Endodermal cell (in vitro differentiated cells): ENCODE measurements at regions not wholly inside any gene's neighbourhood (a gene's known extent, or its start where the extent isn't known, plus 50 kb on each side); places are given as distances from the start of the nearest gene placed in this dataset.
A peak's percentile ranks its signal among the peaks of the same experiment; 100 is the strongest.

ENCODE experiments used
- DNase-seq: peaks from one replicate; pipeline ENCODE4 v3.0.0-alpha.2; 2017
- H3K27ac ChIP-seq: 2 replicates; pipeline ENCODE4 v1.5.1; 2013; ENCODE audit warnings: mild to moderate bottlenecking, low read depth, low read length, moderate library complexity
- H3K27me3 ChIP-seq: 2 replicates; pipeline ENCODE4 v1.6.1; 2013; ENCODE audit warnings: mild to moderate bottlenecking, low read length, moderate library complexity; ENCODE audit not compliant: insufficient read depth, control insufficient read depth, poor library complexity, severe bottlenecking
- H3K36me3 ChIP-seq: 2 replicates; pipeline ENCODE4 v1.7.0; 2013; ENCODE audit warnings: mild to moderate bottlenecking, low read length, moderate library complexity; ENCODE audit not compliant: control insufficient read depth, insufficient read depth
- H3K4me1 ChIP-seq: one replicate; pipeline ENCODE4 v1.7.0; 2013; ENCODE audit warnings: low read length; ENCODE audit not compliant: control insufficient read depth, insufficient read depth
- H3K4me3 ChIP-seq: 2 replicates; pipeline ENCODE4 v1.5.1; 2013; ENCODE audit warnings: mild to moderate bottlenecking, low read length, moderate library complexity
- H3K9ac ChIP-seq: 2 replicates; pipeline ENCODE4 v1.6.1; 2013; ENCODE audit warnings: mild to moderate bottlenecking, low read length, moderate library complexity; ENCODE audit not compliant: poor library complexity, severe bottlenecking; ENCODE audit errors: extremely low read depth
- H3K9me3 ChIP-seq: 2 replicates; pipeline ENCODE4 v1.6.1; 2013; ENCODE audit warnings: mild to moderate bottlenecking, low read length, moderate library complexity; ENCODE audit not compliant: control insufficient read depth
- H3K27ac Mint-ChIP-seq: 2 replicates; pipeline ENCODE4 v1.8.0; 2020; ENCODE audit warnings: mixed read lengths
- H3K27me3 Mint-ChIP-seq: 2 replicates; pipeline ENCODE4 v1.8.0; 2021; ENCODE audit warnings: mild to moderate bottlenecking, mixed read lengths; ENCODE audit not compliant: insufficient read depth
- H3K36me3 Mint-ChIP-seq: 2 replicates; pipeline ENCODE4 v1.8.0; 2020; ENCODE audit warnings: low read depth, mixed read lengths
- H3K4me1 Mint-ChIP-seq: 2 replicates; pipeline ENCODE4 v1.8.0; 2020; ENCODE audit warnings: mixed read lengths
- H3K4me3 Mint-ChIP-seq: 2 replicates; pipeline ENCODE4 v1.8.0; 2020; ENCODE audit warnings: mild to moderate bottlenecking, moderate library complexity, mixed read lengths
- H3K9me3 Mint-ChIP-seq: 2 replicates; pipeline ENCODE4 v1.8.0; 2020; ENCODE audit warnings: mild to moderate bottlenecking, mixed read lengths
- WGBS, 2 experiments: methylation state at CpG; one replicate each; pipeline versions ENCODE4 v1.1.5 to v1.1.7; 2013; ENCODE audit warnings: missing lambda C conversion rate in 2 of 2, mixed read lengths in 1 of 2; ENCODE audit not compliant: insufficient coverage in 1 of 2, insufficient read length in 1 of 2; 5-methylcytosine and 5-hydroxymethylcytosine counted together
- TF ChIP-seq, protein P1 (sequence below): fragments of 200-600 bp; sonication (generic); conservative IDR thresholded peaks from 2 replicates; pipeline ENCODE4 v1.5.0; 2021; ENCODE audit warnings: antibody characterized with exemption, mild to moderate bottlenecking

DNA sequence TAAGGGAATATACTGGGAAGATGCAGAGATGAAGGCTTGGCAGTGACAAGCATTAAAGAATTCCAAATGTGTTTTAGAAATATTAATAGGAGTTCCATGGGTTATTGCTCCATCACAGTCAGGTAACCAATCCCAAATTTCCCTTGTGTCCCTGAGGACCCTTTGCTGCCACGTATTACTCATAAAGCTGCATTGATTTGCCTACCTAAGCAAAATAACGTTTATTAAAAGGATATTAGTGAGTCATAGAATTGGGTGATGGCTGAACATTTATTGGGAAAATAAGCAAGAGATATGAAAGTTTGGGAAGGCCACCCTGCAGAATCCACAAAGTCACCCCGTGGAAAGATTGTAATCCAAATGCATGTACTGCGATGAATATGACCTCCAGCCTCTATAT is 782.1 kb downstream of the RAPGEF2 start:
- no peaks in the 10 kb centered on the region for H3K36me3 ChIP-seq
- no peak overlapping the region for H3K27ac Mint-ChIP-seq
- H3K9me3 Mint-ChIP-seq: no peaks in the 10 kb centered on the region
- no peaks in the 10 kb centered on the region for H3K36me3 Mint-ChIP-seq
- 72 to 100% methylated on average over 1 to 4 of the region's 4 CpGs for WGBS, 2 experiments
- no peak overlapping the region for H3K9ac ChIP-seq
- H3K4me3 ChIP-seq: no peak overlapping the region
- H3K27me3 Mint-ChIP-seq: no peaks in the 10 kb centered on the region
- H3K4me1 ChIP-seq: no peaks in the 10 kb centered on the region
- TF ChIP-seq, protein P1, sequence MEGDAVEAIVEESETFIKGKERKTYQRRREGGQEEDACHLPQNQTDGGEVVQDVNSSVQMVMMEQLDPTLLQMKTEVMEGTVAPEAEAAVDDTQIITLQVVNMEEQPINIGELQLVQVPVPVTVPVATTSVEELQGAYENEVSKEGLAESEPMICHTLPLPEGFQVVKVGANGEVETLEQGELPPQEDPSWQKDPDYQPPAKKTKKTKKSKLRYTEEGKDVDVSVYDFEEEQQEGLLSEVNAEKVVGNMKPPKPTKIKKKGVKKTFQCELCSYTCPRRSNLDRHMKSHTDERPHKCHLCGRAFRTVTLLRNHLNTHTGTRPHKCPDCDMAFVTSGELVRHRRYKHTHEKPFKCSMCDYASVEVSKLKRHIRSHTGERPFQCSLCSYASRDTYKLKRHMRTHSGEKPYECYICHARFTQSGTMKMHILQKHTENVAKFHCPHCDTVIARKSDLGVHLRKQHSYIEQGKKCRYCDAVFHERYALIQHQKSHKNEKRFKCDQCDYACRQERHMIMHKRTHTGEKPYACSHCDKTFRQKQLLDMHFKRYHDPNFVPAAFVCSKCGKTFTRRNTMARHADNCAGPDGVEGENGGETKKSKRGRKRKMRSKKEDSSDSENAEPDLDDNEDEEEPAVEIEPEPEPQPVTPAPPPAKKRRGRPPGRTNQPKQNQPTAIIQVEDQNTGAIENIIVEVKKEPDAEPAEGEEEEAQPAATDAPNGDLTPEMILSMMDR: no peak
- no peaks in the 10 kb centered on the region for H3K27me3 ChIP-seq
- no peak overlapping the region for H3K27ac ChIP-seq
- DNase-seq: no peak
- no peaks in the 10 kb centered on the region for H3K9me3 ChIP-seq
- no peaks in the 10 kb centered on the region for H3K4me1 Mint-ChIP-seq
- H3K4me3 Mint-ChIP-seq: no peak overlapping the region

DNA sequence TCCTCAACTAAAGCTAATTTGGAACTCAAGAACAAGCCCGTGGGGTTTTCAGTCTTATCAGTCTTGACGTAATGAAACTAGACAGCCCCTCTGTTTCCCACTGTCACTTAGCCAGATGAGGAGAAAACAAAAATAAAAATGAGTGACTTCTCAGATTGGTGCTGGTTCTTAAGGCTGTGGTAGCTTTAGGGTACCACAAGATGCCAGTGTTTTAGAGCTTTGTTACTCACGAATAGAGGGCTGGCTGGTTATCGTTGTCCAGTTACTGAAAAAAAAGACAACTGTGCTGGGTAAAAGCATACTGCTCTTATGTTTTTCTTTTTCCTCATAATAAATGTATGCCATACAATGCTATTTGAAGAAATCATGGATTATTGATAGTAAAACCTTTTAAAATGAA is 796.7 kb downstream of the RAPGEF2 start:
- DNase-seq: no peak
- Histone ChIP-seq H3K27me3 (no peaks in the 10 kb centered on the region), H3K36me3 (no peaks in the 10 kb centered on the region), H3K4me1 (no peaks in the 10 kb centered on the region), H3K9me3 (no peaks in the 10 kb centered on the region), H3K9ac (no peak overlapping the region), H3K4me3 (no peak overlapping the region), H3K27ac (no peak overlapping the region)
- Mint-ChIP-seq H3K27me3 (no peaks in the 10 kb centered on the region), H3K4me1 (peaks cover 3% of the 10 kb centered on the region), H3K27ac (no peak overlapping the region), H3K36me3 (no peaks in the 10 kb centered on the region), H3K4me3 (no peak overlapping the region), H3K9me3 (no peaks in the 10 kb centered on the region)
- TF ChIP-seq, protein P1: peak; percentile 59
- WGBS, 2 experiments: 84 to 91% methylated on average over 4 of the region's 4 CpGs

DNA sequence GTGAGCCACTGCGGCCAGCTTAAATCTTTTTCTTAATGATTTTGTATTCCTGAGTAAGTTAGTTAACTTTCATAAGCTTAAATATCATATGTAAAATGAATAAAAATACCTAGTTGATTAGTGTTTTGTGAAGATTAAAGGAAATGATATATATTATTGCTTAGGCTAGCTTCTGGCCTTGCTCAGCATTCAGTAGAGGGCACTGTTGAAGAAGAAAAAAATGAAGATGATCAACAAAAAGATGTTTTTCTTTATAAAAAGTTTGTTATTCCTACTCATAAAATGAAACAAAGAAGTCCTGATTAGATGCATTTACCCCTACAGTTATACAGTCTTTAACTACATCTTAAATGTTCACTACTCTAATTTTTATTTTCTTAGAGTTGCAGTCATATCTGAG is 797.7 kb downstream of the RAPGEF2 start:
- Mint-ChIP-seq H3K4me3 (no peak overlapping the region), H3K36me3 (no peaks in the 10 kb centered on the region), H3K4me1 (peaks cover 3% of the 10 kb centered on the region), H3K27me3 (no peaks in the 10 kb centered on the region), H3K27ac (no peak overlapping the region), H3K9me3 (no peaks in the 10 kb centered on the region)
- Histone ChIP-seq H3K4me3 (no peak overlapping the region), H3K27ac (no peak overlapping the region), H3K27me3 (no peaks in the 10 kb centered on the region), H3K9ac (no peak overlapping the region), H3K36me3 (no peaks in the 10 kb centered on the region), H3K9me3 (no peaks in the 10 kb centered on the region), H3K4me1 (no peaks in the 10 kb centered on the region)
- DNase-seq: no peak
- TF ChIP-seq, protein P1: peak; percentile 47
- 89% methylated on average over 1 of the region's 1 CpG; no CpG with 5 or more reads in 1 of the 2 experiments for WGBS, 2 experiments
